IMR-90 (cell line): ENCODE measurements at regions not wholly inside any gene's neighbourhood (a gene's known extent, or its start where the extent isn't known, plus 50 kb on each side); places are given as distances from the start of the nearest gene placed in this dataset.

Experiments used
- ATAC-seq: fragments of 200-7000 bp; cut with Tn5 transposase; 2 replicates; pipeline ENCODE4 v1.9.1; 2020; ENCODE audit warnings: low read depth, mild to moderate bottlenecking, moderate library complexity
- BruUV-seq: library from RNA; stranded (reverse); fragments of 400-500 nt; replicated peaks from 2 replicates; lab custom pipeline; 2021; lab: Mats Ljungman, UMichigan
- CTCF ChIA-PET: fragments of 300-600 bp; formaldehyde crosslinking; extraction: SDS; loops from one replicate; lab custom pipeline; 2021; ENCODE audit warnings: antibody characterized with exemption; lab: Yijun Ruan, JAX
- POLR2A ChIA-PET: fragments of 300-600 bp; sonication (Branson Sonifier 250); formaldehyde crosslinking; loops from one replicate; lab custom pipeline; 2022; ENCODE audit warnings: antibody characterized with exemption; ENCODE audit not compliant: unreplicated experiment; lab: Charles Lee
- DNase-seq: peaks from one replicate; pipeline ENCODE4 v3.0.0; 2013
- H2AFZ ChIP-seq: replicated peaks from 2 replicates; pipeline ENCODE3; 2013; ENCODE audit warnings: low read length, mild to moderate bottlenecking; ENCODE audit not compliant: poor library complexity
- H2AK5ac ChIP-seq: 2 replicates; pipeline ENCODE4 v1.6.1; 2013; ENCODE audit warnings: low read depth, low read length, inconsistent platforms
- H2AK9ac ChIP-seq: replicated peaks from 2 replicates; pipeline ENCODE3; 2013; ENCODE audit warnings: mild to moderate bottlenecking, low read depth, low read length, moderate library complexity; ENCODE audit not compliant: poor library complexity
- H2BK120ac ChIP-seq: 2 replicates; pipeline ENCODE4 v1.6.1; 2013; ENCODE audit warnings: low read depth, low read length, inconsistent platforms
- H2BK15ac ChIP-seq: 3 replicates; pipeline ENCODE4 v1.6.1; 2013; ENCODE audit warnings: low read depth, low read length, inconsistent platforms
- H2BK20ac ChIP-seq: 2 replicates; pipeline ENCODE4 v1.6.1; 2013; ENCODE audit warnings: low read depth, mild to moderate bottlenecking, inconsistent platforms, low read length, moderate library complexity
- H2BK5ac ChIP-seq: 2 replicates; pipeline ENCODE4 v1.6.1; 2013; ENCODE audit warnings: mild to moderate bottlenecking, low read depth, low read length, inconsistent platforms; ENCODE audit not compliant: poor library complexity, severe bottlenecking
- H3K14ac ChIP-seq: replicated peaks from 2 replicates; pipeline ENCODE4 v1.6.1; 2013; ENCODE audit warnings: low read depth, low read length, inconsistent platforms
- H3K18ac ChIP-seq: 2 replicates; pipeline ENCODE4 v1.6.1; 2013; ENCODE audit warnings: low read depth, low read length, control low read depth
- H3K23ac ChIP-seq: 2 replicates; pipeline ENCODE4 v1.6.1; 2013; ENCODE audit warnings: low read depth, low read length, inconsistent platforms
- H3K27ac ChIP-seq: 2 replicates; pipeline ENCODE4 v1.5.1; 2013; ENCODE audit warnings: mild to moderate bottlenecking, control low read depth, low read length; ENCODE audit not compliant: insufficient read depth
- H3K27me3 ChIP-seq: 2 replicates; pipeline ENCODE4 v1.6.1; 2013; ENCODE audit warnings: low read length; ENCODE audit not compliant: control insufficient read depth, insufficient read depth
- H3K36me3 ChIP-seq: 2 replicates; pipeline ENCODE4 v1.6.1; 2013; ENCODE audit warnings: low read length, mixed read lengths; ENCODE audit not compliant: control insufficient read depth, insufficient read depth
- H3K4ac ChIP-seq: 2 replicates; pipeline ENCODE4 v1.6.1; 2013; ENCODE audit warnings: low read depth, low read length, inconsistent platforms
- H3K4me1 ChIP-seq: 2 replicates; pipeline ENCODE4 v1.6.1; 2013; ENCODE audit warnings: low read length, mixed read lengths; ENCODE audit not compliant: control insufficient read depth, insufficient read depth
- H3K4me2 ChIP-seq: 2 replicates; pipeline ENCODE4 v1.6.1; 2013; ENCODE audit warnings: low read depth, mild to moderate bottlenecking, control low read depth, low read length, moderate library complexity
- H3K4me3 ChIP-seq: 2 replicates; pipeline ENCODE4 v1.5.1; 2013; ENCODE audit warnings: low read depth, mild to moderate bottlenecking, control low read depth, low read length, moderate library complexity; ENCODE audit not compliant: insufficient read depth
- H3K56ac ChIP-seq: 2 replicates; pipeline ENCODE4 v1.6.1; 2013; ENCODE audit warnings: low read length, inconsistent platforms; ENCODE audit not compliant: insufficient read depth; ENCODE audit errors: extremely low read depth
- H3K79me1 ChIP-seq, 2 experiments: 2 replicates each; pipeline ENCODE4 v1.6.1; 2013; ENCODE audit warnings: low read length in 2 of 2, inconsistent platforms in 1 of 2, low read depth in 1 of 2
- H3K9ac ChIP-seq: 2 replicates; pipeline ENCODE4 v1.6.1; 2013; ENCODE audit warnings: low read depth, low read length, control low read depth
- H3K9me1 ChIP-seq: 2 replicates; pipeline ENCODE4 v1.6.1; 2013; ENCODE audit warnings: low read length, inconsistent platforms; ENCODE audit not compliant: insufficient read depth
- H3K9me3 ChIP-seq: 2 replicates; pipeline ENCODE4 v1.6.1; 2013; ENCODE audit warnings: low read length; ENCODE audit not compliant: control insufficient read depth, insufficient read depth
- H4K20me1 ChIP-seq: 2 replicates; pipeline ENCODE4 v1.6.1; 2013; ENCODE audit warnings: low read length, inconsistent platforms; ENCODE audit not compliant: insufficient read depth
- H4K5ac ChIP-seq: 2 replicates; pipeline ENCODE4 v1.6.1; 2013; ENCODE audit warnings: mild to moderate bottlenecking, low read depth, low read length, control low read depth
- H4K8ac ChIP-seq, 2 experiments: 2 replicates each; pipeline ENCODE4 v1.6.1; 2013; ENCODE audit warnings: low read depth in 2 of 2, low read length in 2 of 2, control low read depth in 1 of 2, inconsistent platforms in 1 of 2
- H4K91ac ChIP-seq: 2 replicates; pipeline ENCODE4 v1.6.1; 2013; ENCODE audit warnings: low read depth, low read length, inconsistent platforms; ENCODE audit not compliant: insufficient read depth
- BHLHE40 ChIP-seq: fragments of 150-350 bp; IDR thresholded peaks from 2 replicates; pipeline ENCODE4 v1.6.1; 2016; ENCODE audit warnings: mild to moderate bottlenecking, low read depth, low read length
- CEBPB ChIP-seq: IDR thresholded peaks from 2 replicates; pipeline ENCODE4 v1.6.1; 2012; ENCODE audit warnings: low read depth, low read length, improper control_type of control experiment
- CHD1 ChIP-seq: IDR thresholded peaks from 2 replicates; pipeline ENCODE4 v1.6.1; 2012; ENCODE audit warnings: low read depth, low read length, improper control_type of control experiment
- ELK1 ChIP-seq: fragments of 150-350 bp; IDR thresholded peaks from 2 replicates; pipeline ENCODE4 v1.6.1; 2016; ENCODE audit warnings: low read depth, mild to moderate bottlenecking, low read length, moderate library complexity, borderline replicate concordance
- FOS ChIP-seq: fragments of 150-350 bp; IDR thresholded peaks from 2 replicates; pipeline ENCODE4 v1.6.1; 2016; ENCODE audit warnings: low read depth, low read length
- MAZ ChIP-seq: IDR thresholded peaks from 2 replicates; pipeline ENCODE4 v1.6.1; 2012; ENCODE audit warnings: low read depth, mild to moderate bottlenecking, low read length, improper control_type of control experiment, moderate library complexity, borderline replicate concordance
- NFE2L2 ChIP-seq: fragments of 150-350 bp; IDR thresholded peaks from 2 replicates; pipeline ENCODE4 v1.6.1; 2016; ENCODE audit warnings: low read depth, mild to moderate bottlenecking, low read length
- POLR2A ChIP-seq: IDR thresholded peaks from 2 replicates; pipeline ENCODE4 v1.6.1; 2012; ENCODE audit warnings: mild to moderate bottlenecking, low read depth, low read length
- RAD21 ChIP-seq: IDR thresholded peaks from 2 replicates; pipeline ENCODE4 v1.6.1; 2012; ENCODE audit warnings: low read length, improper control_type of control experiment
- RCOR1 ChIP-seq: IDR thresholded peaks from 2 replicates; pipeline ENCODE4 v1.6.1; 2012; ENCODE audit warnings: mild to moderate bottlenecking, low read length, improper control_type of control experiment; ENCODE audit not compliant: insufficient replicate concordance
- RFX5 ChIP-seq: IDR thresholded peaks from 2 replicates; pipeline ENCODE4 v1.8.0; 2012; ENCODE audit warnings: low read depth, mild to moderate bottlenecking, low read length, moderate library complexity
- SMC3 ChIP-seq: fragments of 150-350 bp; IDR thresholded peaks from 2 replicates; pipeline ENCODE4 v1.6.1; 2016; ENCODE audit warnings: low read depth, mild to moderate bottlenecking, antibody characterized with exemption, low read length, moderate library complexity
- USF2 ChIP-seq: fragments of 150-350 bp; IDR thresholded peaks from 2 replicates; pipeline ENCODE4 v1.6.1; 2017; ENCODE audit warnings: mild to moderate bottlenecking, antibody characterized with exemption, low read length, low read depth
- WGBS, 2 experiments: methylation state at CpG; one replicate each; pipeline versions ENCODE4 v1.1.5 to v1.1.7; 2013; ENCODE audit warnings: missing lambda C conversion rate in 2 of 2; ENCODE audit not compliant: insufficient read length in 1 of 2; ENCODE audit errors: extremely low coverage in 2 of 2; 5-methylcytosine and 5-hydroxymethylcytosine counted together
- dilution Hi-C: fragments of 300-500 bp; cut with HindIII; formaldehyde crosslinking; loops from one replicate; pipeline ENCODE4 v1.14.3; 2018; ENCODE audit warnings: low sequenced_read_pairs; ENCODE audit not compliant: unreplicated experiment
- in situ Hi-C: fragments of 300-500 bp; cut with MboI; formaldehyde crosslinking; loops from 3 replicates; pipeline ENCODE4 v1.14.3; 2019; ENCODE audit warnings: low sequenced_read_pairs, inconsistent platforms, mixed read lengths
- intact Hi-C: fragments of 100-400 bp; cut with micrococcal nuclease; formaldehyde crosslinking; loops from 2 replicates; pipeline ENCODE4 v1.10.0; 2022

DNA sequence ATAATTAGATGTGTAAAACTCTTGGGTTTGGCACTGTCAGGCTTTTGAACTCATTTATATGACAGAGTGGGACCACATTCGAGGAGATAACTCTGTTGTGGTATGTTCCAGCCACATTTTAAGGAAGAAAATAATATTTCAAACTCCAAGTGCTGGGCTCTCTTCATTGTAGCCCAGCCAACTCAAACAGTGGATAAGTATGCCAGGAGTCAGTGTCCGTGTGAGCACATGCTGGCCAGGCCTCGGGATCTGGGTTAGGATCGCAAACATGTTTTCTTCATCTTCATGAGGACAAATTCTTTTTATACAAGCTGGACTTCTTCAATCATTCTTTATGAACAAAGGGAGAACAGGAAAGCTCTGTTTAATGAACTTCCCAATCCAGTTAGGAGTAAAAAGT lies 497.5 kb downstream of the MAFB start:
- H4K91ac ChIP-seq: no peak overlapping the region
- H3K4ac ChIP-seq: no peak overlapping the region
- in situ Hi-C loops: no loop called here
- DNase-seq (no peak), ATAC-seq (no peak)
- no peak overlapping the region for H4K5ac ChIP-seq
- POLR2A ChIA-PET: no interaction called here
- no peak overlapping the region for H2BK15ac ChIP-seq
- H3K18ac ChIP-seq: no peak overlapping the region
- no peak overlapping the region for H3K23ac ChIP-seq
- dilution Hi-C loops: no loop called here
- H2BK20ac ChIP-seq: no peak overlapping the region
- WGBS, 2 experiments: no CpG with 5 or more reads among the region's 4 CpGs
- H2BK120ac ChIP-seq: no peak overlapping the region
- H3K79me1 ChIP-seq: no peaks in the 10 kb centered on the region
- no peaks in the 10 kb centered on the region for H3K9me1 ChIP-seq
- H3K4me2 ChIP-seq: no peak overlapping the region
- H3K27ac ChIP-seq: no peak overlapping the region
- H2AFZ ChIP-seq: no peak overlapping the region
- no peak overlapping the region for H3K9ac ChIP-seq
- H3K36me3 ChIP-seq: no peaks in the 10 kb centered on the region
- no peaks in the 10 kb centered on the region for H3K9me3 ChIP-seq
- H3K27me3 ChIP-seq: no peaks in the 10 kb centered on the region
- no peaks in the 10 kb centered on the region for H4K20me1 ChIP-seq
- intact Hi-C loops: no loop called here
- no peak overlapping the region for H3K14ac ChIP-seq
- no peak overlapping the region for H2AK9ac ChIP-seq
- no peak overlapping the region for H3K56ac ChIP-seq
- TF ChIP-seq ELK1: no peak
- TF ChIP-seq CHD1: no peak
- no peak for TF ChIP-seq CEBPB
- TF ChIP-seq BHLHE40: no peak
- TF ChIP-seq RAD21: no peak
- TF ChIP-seq SMC3: no peak
- TF ChIP-seq POLR2A: no peak
- no peak for TF ChIP-seq NFE2L2
- no peak for TF ChIP-seq RFX5
- no peak for TF ChIP-seq MAZ
- no peak for TF ChIP-seq FOS
- TF ChIP-seq USF2: no peak
- TF ChIP-seq RCOR1: no peak
- H3K4me3 ChIP-seq: no peak overlapping the region
- H2BK5ac ChIP-seq: no peak overlapping the region
- no TSS peak for BruUV-seq
- no peak overlapping the region for H2AK5ac ChIP-seq
- no peak overlapping the region for H4K8ac ChIP-seq
- CTCF ChIA-PET: no interaction called here
- no peaks in the 10 kb centered on the region for H3K4me1 ChIP-seq
